ENCODE measurements at regions not wholly inside any gene's neighbourhood (a gene's known extent, or its start where the extent isn't known, plus 50 kb on each side); places are given as distances from the start of the nearest gene placed in this dataset.

- H3K27me3 Mint-ChIP-seq = peaks cover 48% of the 10 kb centered on the region
- no peak overlapping the region for H3K27ac Mint-ChIP-seq
- H3K36me3 Mint-ChIP-seq (ENCODE audit: low read depth) = no peaks in the 10 kb centered on the region
- H3K9me3 Mint-ChIP-seq = no peaks in the 10 kb centered on the region
- H3K4me1 Mint-ChIP-seq (ENCODE audit: low read depth) = no peaks in the 10 kb centered on the region
- no peak for DNase-seq
- no peak overlapping the region for H3K4me3 Mint-ChIP-seq
Observed at GRCh38 chr9:89902450-89903140, 297.8 kb downstream of the GADD45G start.

- H3K27me3 Mint-ChIP-seq = peaks cover 48% of the 10 kb centered on the region
- H3K9me3 Mint-ChIP-seq = no peaks in the 10 kb centered on the region
- H3K36me3 Mint-ChIP-seq (ENCODE audit: low read depth) = no peaks in the 10 kb centered on the region
- H3K27ac Mint-ChIP-seq = no peak overlapping the region
- H3K4me1 Mint-ChIP-seq (ENCODE audit: low read depth) = no peaks in the 10 kb centered on the region
- DNase-seq = no peak
- H3K4me3 Mint-ChIP-seq = no peak overlapping the region
Observed at GRCh38 chr9:89903141-89903475, 298.3 kb downstream of the GADD45G start.

GRCh38 chr9:89905606-89906338 lies 301.0 kb downstream of the GADD45G start:
- no peaks in the 10 kb centered on the region for H3K9me3 Mint-ChIP-seq
- H3K27ac Mint-ChIP-seq = no peak overlapping the region
- no peaks in the 10 kb centered on the region for H3K36me3 Mint-ChIP-seq (ENCODE audit: low read depth)
- no peak for DNase-seq
- H3K4me3 Mint-ChIP-seq = no peak overlapping the region
- peaks cover 32% of the 10 kb centered on the region for H3K27me3 Mint-ChIP-seq
- H3K4me1 Mint-ChIP-seq (ENCODE audit: low read depth) = peaks cover 4% of the 10 kb centered on the region

GRCh38 chr9:89911721-89912604 lies 307.2 kb downstream of the GADD45G start:
- no peak overlapping the region for H3K4me3 Mint-ChIP-seq
- H3K4me1 Mint-ChIP-seq (ENCODE audit: low read depth) = peaks cover 7% of the 10 kb centered on the region
- H3K27me3 Mint-ChIP-seq = peaks cover 6% of the 10 kb centered on the region
- H3K27ac Mint-ChIP-seq = no peak overlapping the region
- H3K36me3 Mint-ChIP-seq (ENCODE audit: low read depth) = no peaks in the 10 kb centered on the region
- no peaks in the 10 kb centered on the region for H3K9me3 Mint-ChIP-seq
- no peak for DNase-seq

- no peak for DNase-seq
- H3K36me3 Mint-ChIP-seq (ENCODE audit: low read depth) = no peaks in the 10 kb centered on the region
- H3K4me1 Mint-ChIP-seq (ENCODE audit: low read depth) = peaks cover 10% of the 10 kb centered on the region
- H3K4me3 Mint-ChIP-seq = no peak overlapping the region
- no peak overlapping the region for H3K27ac Mint-ChIP-seq
- H3K27me3 Mint-ChIP-seq = peaks cover 6% of the 10 kb centered on the region
- no peaks in the 10 kb centered on the region for H3K9me3 Mint-ChIP-seq
Observed at GRCh38 chr9:89912605-89912953, 307.8 kb downstream of the GADD45G start.

- H3K27me3 Mint-ChIP-seq = peaks cover 18% of the 10 kb centered on the region
- no peak for DNase-seq
Observed at GRCh38 chr9:89915187-89915586, 310.4 kb downstream of the GADD45G start.

GRCh38 chr9:89916001-89916597 lies 311.3 kb downstream of the GADD45G start:
- Mint-ChIP-seq H3K4me1 (ENCODE audit: low read depth) (peaks cover 11% of the 10 kb centered on the region), H3K27me3 (peaks cover 27% of the 10 kb centered on the region), H3K9me3 (no peaks in the 10 kb centered on the region), H3K36me3 (ENCODE audit: low read depth) (no peaks in the 10 kb centered on the region), H3K4me3 (no peak overlapping the region), H3K27ac (no peak overlapping the region)
- DNase-seq = no peak

More at GRCh38 chr9:89915187-89915586, 310.4 kb downstream of the GADD45G start:
- Mint-ChIP-seq H3K9me3 (no peaks in the 10 kb centered on the region), H3K4me1 (ENCODE audit: low read depth) (peaks cover 11% of the 10 kb centered on the region), H3K27ac (no peak overlapping the region), H3K36me3 (ENCODE audit: low read depth) (no peaks in the 10 kb centered on the region), H3K4me3 (no peak overlapping the region)

- no peak overlapping the region for H3K27ac Mint-ChIP-seq
- peaks cover 27% of the 10 kb centered on the region for H3K27me3 Mint-ChIP-seq
- DNase-seq = no peak
- no peak overlapping the region for H3K4me3 Mint-ChIP-seq
- no peaks in the 10 kb centered on the region for H3K36me3 Mint-ChIP-seq (ENCODE audit: low read depth)
- no peaks in the 10 kb centered on the region for H3K9me3 Mint-ChIP-seq
- peaks cover 12% of the 10 kb centered on the region for H3K4me1 Mint-ChIP-seq (ENCODE audit: low read depth)
Observed at GRCh38 chr9:89917861-89918260, 313.0 kb downstream of the GADD45G start.

- Mint-ChIP-seq H3K27me3 (peaks cover 27% of the 10 kb centered on the region), H3K4me1 (ENCODE audit: low read depth) (peaks cover 25% of the 10 kb centered on the region), H3K27ac (no peak overlapping the region), H3K9me3 (no peaks in the 10 kb centered on the region), H3K4me3 (no peak overlapping the region), H3K36me3 (ENCODE audit: low read depth) (no peaks in the 10 kb centered on the region)
- peak; percentile 55 for DNase-seq
Observed at GRCh38 chr9:89919171-89919681, 314.4 kb downstream of the GADD45G start.

- H3K4me1 Mint-ChIP-seq (ENCODE audit: low read depth) = peaks cover 34% of the 10 kb centered on the region
Observed at GRCh38 chr9:89920131-89920530, 315.3 kb downstream of the GADD45G start.

GRCh38 chr9:89920951-89921350 lies 316.1 kb downstream of the GADD45G start:
- H3K27me3 Mint-ChIP-seq = peaks cover 28% of the 10 kb centered on the region

More at GRCh38 chr9:89920131-89920530, 315.3 kb downstream of the GADD45G start:
- no peak for DNase-seq
- Mint-ChIP-seq H3K36me3 (ENCODE audit: low read depth) (no peaks in the 10 kb centered on the region), H3K27ac (no peak overlapping the region), H3K27me3 (peaks cover 27% of the 10 kb centered on the region), H3K4me3 (no peak overlapping the region), H3K9me3 (no peaks in the 10 kb centered on the region)

GRCh38 chr9:89922099-89922498 lies 317.3 kb downstream of the GADD45G start:
- Mint-ChIP-seq H3K4me1 (ENCODE audit: low read depth) (peaks cover 34% of the 10 kb centered on the region), H3K27me3 (peaks cover 31% of the 10 kb centered on the region), H3K36me3 (ENCODE audit: low read depth) (no peaks in the 10 kb centered on the region), H3K4me3 (no peak overlapping the region), H3K27ac (no peak overlapping the region), H3K9me3 (no peaks in the 10 kb centered on the region)
- no peak for DNase-seq

More at GRCh38 chr9:89920951-89921350, 316.1 kb downstream of the GADD45G start:
- no peak overlapping the region for H3K27ac Mint-ChIP-seq
- no peak overlapping the region for H3K4me3 Mint-ChIP-seq
- H3K4me1 Mint-ChIP-seq (ENCODE audit: low read depth) = peaks cover 39% of the 10 kb centered on the region
- no peaks in the 10 kb centered on the region for H3K36me3 Mint-ChIP-seq (ENCODE audit: low read depth)
- DNase-seq = no peak
- H3K9me3 Mint-ChIP-seq = no peaks in the 10 kb centered on the region

GRCh38 chr9:89923174-89923573 lies 318.4 kb downstream of the GADD45G start:
- H3K36me3 Mint-ChIP-seq (ENCODE audit: low read depth) = no peaks in the 10 kb centered on the region
- no peaks in the 10 kb centered on the region for H3K9me3 Mint-ChIP-seq
- no peak overlapping the region for H3K27ac Mint-ChIP-seq
- DNase-seq = no peak
- H3K4me3 Mint-ChIP-seq = no peak overlapping the region
- peaks cover 37% of the 10 kb centered on the region for H3K27me3 Mint-ChIP-seq
- peaks cover 33% of the 10 kb centered on the region for H3K4me1 Mint-ChIP-seq (ENCODE audit: low read depth)

GRCh38 chr9:89923961-89924504 lies 319.2 kb downstream of the GADD45G start:
- no peaks in the 10 kb centered on the region for H3K9me3 Mint-ChIP-seq
- peak; percentile 54 for DNase-seq
- H3K4me3 Mint-ChIP-seq = no peak overlapping the region
- H3K4me1 Mint-ChIP-seq (ENCODE audit: low read depth) = peaks cover 33% of the 10 kb centered on the region
- peaks cover 41% of the 10 kb centered on the region for H3K27me3 Mint-ChIP-seq
- no peaks in the 10 kb centered on the region for H3K36me3 Mint-ChIP-seq (ENCODE audit: low read depth)
- H3K27ac Mint-ChIP-seq = peak overlapping the region; percentile 79

Measured in activated T-cell treated with anti-CD3 and anti-CD28 coated beads, Interleukin-2, amount 50 U/mL, for 24 hours (primary cell).